GM21576 (cell line): ENCODE measurements at regions not wholly inside any gene's neighbourhood (a gene's known extent, or its start where the extent isn't known, plus 50 kb on each side); places are given as distances from the start of the nearest gene placed in this dataset.

Source experiments
- ATAC-seq: cut with Tn5 transposase; IDR thresholded peaks from one replicate; pipeline ENCODE4 v1.9.1; 2021; ENCODE audit warnings: mild to moderate bottlenecking, moderate library complexity; ENCODE audit not compliant: unreplicated experiment

- peak; percentile 83 for ATAC-seq
These were observed 305.4 kb upstream of the HS6ST1 start for GRCh38 chr2:128623776-128624761.

- no peak for ATAC-seq
These were observed 306.3 kb upstream of the HS6ST1 start for GRCh38 chr2:128624956-128625355.

- ATAC-seq: no peak
These were observed 306.8 kb upstream of the HS6ST1 start for GRCh38 chr2:128625421-128625820.

GRCh38 chr2:128625963-128626759 is 307.5 kb upstream of the HS6ST1 start:
- no peak for ATAC-seq

GRCh38 chr2:128626760-128627511 is 308.3 kb upstream of the HS6ST1 start:
- no peak for ATAC-seq

GRCh38 chr2:128628206-128628605 is 309.5 kb upstream of the HS6ST1 start:
- ATAC-seq: no peak

GRCh38 chr2:128628996-128629395 is 310.3 kb upstream of the HS6ST1 start:
- no peak for ATAC-seq

- no peak for ATAC-seq
These were observed 312.5 kb upstream of the HS6ST1 start for GRCh38 chr2:128630974-128631697.

- ATAC-seq: no peak
These were observed 313.2 kb upstream of the HS6ST1 start for GRCh38 chr2:128631698-128632500.

GRCh38 chr2:128632501-128632800 is 313.8 kb upstream of the HS6ST1 start:
- no peak for ATAC-seq

GRCh38 chr2:128633501-128633900 is 314.8 kb upstream of the HS6ST1 start:
- ATAC-seq: no peak

GRCh38 chr2:128635361-128635900 is 316.8 kb upstream of the HS6ST1 start:
- no peak for ATAC-seq

GRCh38 chr2:128636802-128637147 is 318.1 kb upstream of the HS6ST1 start:
- ATAC-seq: no peak

GRCh38 chr2:128637481-128638155 is 318.9 kb upstream of the HS6ST1 start:
- ATAC-seq: no peak

GRCh38 chr2:128638341-128639119 is 319.9 kb upstream of the HS6ST1 start:
- ATAC-seq: no peak

- no peak for ATAC-seq
These were observed 320.4 kb upstream of the HS6ST1 start for GRCh38 chr2:128639120-128639477.

- no peak for ATAC-seq
These were observed 321.0 kb upstream of the HS6ST1 start for GRCh38 chr2:128639693-128640092.

GRCh38 chr2:128640166-128640844 is 321.6 kb upstream of the HS6ST1 start:
- ATAC-seq: no peak
